ENCODE measurements at regions not wholly inside any gene's neighbourhood (a gene's known extent, or its start where the extent isn't known, plus 50 kb on each side); places are given as distances from the start of the nearest gene placed in this dataset.

DNA sequence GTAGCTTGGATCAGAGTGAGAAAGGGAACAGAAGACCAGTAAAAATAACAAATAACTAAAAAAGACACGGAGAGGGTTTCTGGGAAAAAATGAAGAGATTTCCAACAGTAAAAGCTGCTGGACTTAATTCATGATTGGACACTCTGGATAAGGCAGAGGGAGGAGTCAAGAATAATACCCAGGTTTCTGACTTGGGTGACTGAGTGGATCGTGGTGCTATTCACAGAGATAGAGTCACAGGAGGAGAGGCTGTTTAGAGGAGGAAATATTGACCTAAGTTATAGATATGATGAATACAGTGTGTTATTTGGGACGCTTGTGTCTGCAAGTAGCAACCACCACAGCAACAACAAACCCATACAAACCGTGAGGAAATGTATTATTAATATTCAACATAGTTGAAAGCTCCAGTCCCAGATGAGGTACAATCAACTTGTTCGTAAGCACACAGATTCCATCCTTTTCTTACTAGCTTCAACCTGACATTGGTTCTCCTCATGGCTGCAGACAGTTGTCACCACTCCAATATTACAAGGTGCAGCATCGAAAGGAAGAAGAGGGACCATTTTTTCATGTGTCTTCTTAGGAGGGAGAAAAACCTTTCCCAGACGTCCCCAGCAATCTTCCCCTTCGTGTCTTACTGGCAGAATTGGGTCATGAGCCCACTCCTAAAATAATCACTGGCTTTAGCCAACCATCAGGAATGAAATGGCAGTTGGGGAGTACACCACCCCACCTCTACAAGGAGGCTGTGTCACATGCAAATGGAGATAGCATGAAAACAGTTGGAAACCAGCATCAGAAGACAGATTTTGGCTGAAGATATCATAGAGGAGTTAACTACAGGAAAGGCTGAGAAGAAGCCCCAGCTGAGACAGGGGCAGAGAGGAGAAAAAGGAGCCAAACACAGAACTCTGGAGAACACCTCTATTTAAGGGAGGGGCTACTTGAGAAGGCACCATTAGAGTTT lies 387.8 kb downstream of the SHQ1 start:
- Histone ChIP-seq H3K9ac (no peak overlapping the region), H3K27ac (ENCODE audit: low read depth in 2 of 2, low read length in 1 of 2) (no peak overlapping the region), H3K79me2 (ENCODE audit: insufficient read depth) (no peaks in the 10 kb centered on the region), H3K27me3 (ENCODE audit: insufficient read depth) (peaks cover 49% of the 10 kb centered on the region; the same call in 1 of the 2 replicates), H4K20me1 (ENCODE audit: insufficient read depth) (no peaks in the 10 kb centered on the region), H3K4me2 (no peak overlapping the region), H3K9me3 (no peaks in the 10 kb centered on the region), H3K4me3 (ENCODE audit: low read depth in 2 of 2, low read length in 1 of 2) (no peak overlapping the region), H3F3A (replicated peaks; ENCODE audit: insufficient read depth) (no peaks in the 10 kb centered on the region), H2AFZ (ENCODE audit: low read depth) (no peak overlapping the region), H3K36me3 (replicated peaks in 1 of 2; ENCODE audit: control insufficient read depth in 1 of 2, insufficient read depth in 2 of 2, low read length in 1 of 2) (no peaks in the 10 kb centered on the region), H3K9me2 (no peaks in the 10 kb centered on the region), H3K4me1 (ENCODE audit: control insufficient read depth in 1 of 2, insufficient read depth in 2 of 2, low read depth in 1 of 2, low read length in 1 of 2) (no peaks in the 10 kb centered on the region; a peak in 1 of 4 replicates)
- TF ChIP-seq, protein P1, sequence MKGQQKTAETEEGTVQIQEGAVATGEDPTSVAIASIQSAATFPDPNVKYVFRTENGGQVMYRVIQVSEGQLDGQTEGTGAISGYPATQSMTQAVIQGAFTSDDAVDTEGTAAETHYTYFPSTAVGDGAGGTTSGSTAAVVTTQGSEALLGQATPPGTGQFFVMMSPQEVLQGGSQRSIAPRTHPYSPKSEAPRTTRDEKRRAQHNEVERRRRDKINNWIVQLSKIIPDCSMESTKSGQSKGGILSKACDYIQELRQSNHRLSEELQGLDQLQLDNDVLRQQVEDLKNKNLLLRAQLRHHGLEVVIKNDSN (IDR thresholded peaks at IDR 0.05; ENCODE audit: borderline replicate concordance, low read depth): no peak
- TF ChIP-seq SMC3 (IDR thresholded peaks at IDR 0.05; ENCODE audit: low read depth, low read length) (no peak), SIN3A (IDR thresholded peaks at IDR 0.05; ENCODE audit: borderline replicate concordance, low read depth, low read length) (no peak), RXRA (IDR thresholded peaks at IDR 0.05; ENCODE audit: borderline replicate concordance, low read depth) (no peak), RFX5 (IDR thresholded peaks at IDR 0.05; ENCODE audit: low read length) (no peak), TCF12 (IDR thresholded peaks at IDR 0.05) (no peak), EP300 (IDR thresholded peaks at IDR 0.05; ENCODE audit: borderline replicate concordance in 1 of 2, low read depth in 1 of 2, low read length in 1 of 2) (no peak)
- TF ChIP-seq, protein P2, sequence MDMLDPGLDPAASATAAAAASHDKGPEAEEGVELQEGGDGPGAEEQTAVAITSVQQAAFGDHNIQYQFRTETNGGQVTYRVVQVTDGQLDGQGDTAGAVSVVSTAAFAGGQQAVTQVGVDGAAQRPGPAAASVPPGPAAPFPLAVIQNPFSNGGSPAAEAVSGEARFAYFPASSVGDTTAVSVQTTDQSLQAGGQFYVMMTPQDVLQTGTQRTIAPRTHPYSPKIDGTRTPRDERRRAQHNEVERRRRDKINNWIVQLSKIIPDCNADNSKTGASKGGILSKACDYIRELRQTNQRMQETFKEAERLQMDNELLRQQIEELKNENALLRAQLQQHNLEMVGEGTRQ (IDR thresholded peaks at IDR 0.05; ENCODE audit: borderline replicate concordance, low read depth, low read length): no peak
- TF ChIP-seq, protein P3, sequence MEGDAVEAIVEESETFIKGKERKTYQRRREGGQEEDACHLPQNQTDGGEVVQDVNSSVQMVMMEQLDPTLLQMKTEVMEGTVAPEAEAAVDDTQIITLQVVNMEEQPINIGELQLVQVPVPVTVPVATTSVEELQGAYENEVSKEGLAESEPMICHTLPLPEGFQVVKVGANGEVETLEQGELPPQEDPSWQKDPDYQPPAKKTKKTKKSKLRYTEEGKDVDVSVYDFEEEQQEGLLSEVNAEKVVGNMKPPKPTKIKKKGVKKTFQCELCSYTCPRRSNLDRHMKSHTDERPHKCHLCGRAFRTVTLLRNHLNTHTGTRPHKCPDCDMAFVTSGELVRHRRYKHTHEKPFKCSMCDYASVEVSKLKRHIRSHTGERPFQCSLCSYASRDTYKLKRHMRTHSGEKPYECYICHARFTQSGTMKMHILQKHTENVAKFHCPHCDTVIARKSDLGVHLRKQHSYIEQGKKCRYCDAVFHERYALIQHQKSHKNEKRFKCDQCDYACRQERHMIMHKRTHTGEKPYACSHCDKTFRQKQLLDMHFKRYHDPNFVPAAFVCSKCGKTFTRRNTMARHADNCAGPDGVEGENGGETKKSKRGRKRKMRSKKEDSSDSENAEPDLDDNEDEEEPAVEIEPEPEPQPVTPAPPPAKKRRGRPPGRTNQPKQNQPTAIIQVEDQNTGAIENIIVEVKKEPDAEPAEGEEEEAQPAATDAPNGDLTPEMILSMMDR (IDR thresholded peaks at IDR 0.05): no peak
- TF ChIP-seq, protein P4, sequence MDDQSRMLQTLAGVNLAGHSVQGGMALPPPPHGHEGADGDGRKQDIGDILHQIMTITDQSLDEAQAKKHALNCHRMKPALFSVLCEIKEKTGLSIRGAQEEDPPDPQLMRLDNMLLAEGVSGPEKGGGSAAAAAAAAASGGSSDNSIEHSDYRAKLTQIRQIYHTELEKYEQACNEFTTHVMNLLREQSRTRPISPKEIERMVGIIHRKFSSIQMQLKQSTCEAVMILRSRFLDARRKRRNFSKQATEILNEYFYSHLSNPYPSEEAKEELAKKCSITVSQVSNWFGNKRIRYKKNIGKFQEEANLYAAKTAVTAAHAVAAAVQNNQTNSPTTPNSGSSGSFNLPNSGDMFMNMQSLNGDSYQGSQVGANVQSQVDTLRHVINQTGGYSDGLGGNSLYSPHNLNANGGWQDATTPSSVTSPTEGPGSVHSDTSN (IDR thresholded peaks at IDR 0.05): no peak
- DNase-seq: no peak
- ChIA-PET POLR2A (no interaction called here), CTCF (interaction anchor here (1.6 kb wide), 1 partner anchor 362 kb away, joined by 4 read pairs; no protein-coding TSS in a partner anchor)
- WGBS (ENCODE audit: low lambda C conversion rate): 47% methylated on average over 8 of the region's 8 CpGs

DNA sequence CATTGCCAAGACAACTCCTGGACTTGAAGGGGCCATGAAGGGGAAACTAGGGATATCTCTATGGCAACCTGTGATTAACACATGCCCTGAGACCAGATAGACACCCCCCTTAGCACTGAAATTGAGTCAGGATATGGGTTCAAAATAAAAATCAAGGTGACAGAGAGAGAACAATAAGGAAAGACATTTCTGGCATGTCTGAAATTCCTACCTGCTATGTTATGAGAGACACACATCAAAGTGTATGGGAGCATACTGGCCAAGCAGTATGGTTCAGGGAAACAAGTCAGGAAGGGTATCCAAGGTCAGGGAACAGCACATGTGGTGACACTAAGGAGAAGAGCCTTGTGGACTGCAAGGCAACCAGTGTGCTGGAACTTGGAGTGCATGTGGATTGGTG lies 388.7 kb downstream of the SHQ1 start:
- Histone ChIP-seq H3K36me3 (replicated peaks in 1 of 2; ENCODE audit: control insufficient read depth in 1 of 2, insufficient read depth in 2 of 2, low read length in 1 of 2) (no peaks in the 10 kb centered on the region), H3K27ac (ENCODE audit: low read depth in 2 of 2, low read length in 1 of 2) (no peak overlapping the region), H3K27me3 (ENCODE audit: insufficient read depth) (peaks cover 42% of the 10 kb centered on the region; the same call in 1 of the 2 replicates), H4K20me1 (ENCODE audit: insufficient read depth) (no peaks in the 10 kb centered on the region), H3K79me2 (ENCODE audit: insufficient read depth) (no peaks in the 10 kb centered on the region), H2AFZ (ENCODE audit: low read depth) (no peak overlapping the region), H3K9me2 (no peaks in the 10 kb centered on the region), H3K4me3 (ENCODE audit: low read depth in 2 of 2, low read length in 1 of 2) (no peak overlapping the region), H3F3A (replicated peaks; ENCODE audit: insufficient read depth) (no peaks in the 10 kb centered on the region), H3K9me3 (no peaks in the 10 kb centered on the region), H3K4me2 (no peak overlapping the region), H3K4me1 (ENCODE audit: control insufficient read depth in 1 of 2, insufficient read depth in 2 of 2, low read depth in 1 of 2, low read length in 1 of 2) (no peaks in the 10 kb centered on the region; a peak in 1 of 4 replicates), H3K9ac (no peak overlapping the region)
- POLR2A ChIA-PET: no interaction called here
- CTCF ChIA-PET: interaction anchor here (1.6 kb wide), 1 partner anchor 363 kb away, joined by 4 read pairs; no protein-coding TSS in a partner anchor
- TF ChIP-seq, protein P3 (IDR thresholded peaks at IDR 0.05): no peak
- TF ChIP-seq TEAD4 (IDR thresholded peaks at IDR 0.05; ENCODE audit: borderline replicate concordance, insufficient read depth): no peak
- TF ChIP-seq RXRA (IDR thresholded peaks at IDR 0.05; ENCODE audit: borderline replicate concordance, low read depth): no peak
- TF ChIP-seq EZH2phosphoT487 (IDR thresholded peaks at IDR 0.05; ENCODE audit: borderline replicate concordance, low read depth): no peak
- TF ChIP-seq JUND (IDR thresholded peaks at IDR 0.05): no peak
- no peak for TF ChIP-seq NFIC (IDR thresholded peaks at IDR 0.05; ENCODE audit: borderline replicate concordance)
- no peak for TF ChIP-seq EP300 (IDR thresholded peaks at IDR 0.05; ENCODE audit: borderline replicate concordance in 1 of 2, low read depth in 1 of 2, low read length in 1 of 2)
- no peak for TF ChIP-seq YY1 (IDR thresholded peaks at IDR 0.05; ENCODE audit: low read depth)
- TF ChIP-seq, protein P1 (IDR thresholded peaks at IDR 0.05; ENCODE audit: borderline replicate concordance, low read depth): no peak
- no peak for DNase-seq
